HL-60/S4 treated with retinoic acid at 250 ng/mL for 4 days and 3 days (cell line): ENCODE measurements at regions not wholly inside any gene's neighbourhood (a gene's known extent, or its start where the extent isn't known, plus 50 kb on each side); places are given as distances from the start of the nearest gene placed in this dataset.
"Not testable (repeated sequence)": the region's sequence is repeated elsewhere in the genome, so short reads cannot be mapped to it uniquely, and the experiment has no call there.

Experiments used
- in situ Hi-C: fragments of 300-500 bp; cut with MboI; formaldehyde crosslinking; loops from 2 replicates; pipeline ENCODE4 v1.7.0; 2022; ENCODE audit warnings: low sequenced_read_pairs

DNA sequence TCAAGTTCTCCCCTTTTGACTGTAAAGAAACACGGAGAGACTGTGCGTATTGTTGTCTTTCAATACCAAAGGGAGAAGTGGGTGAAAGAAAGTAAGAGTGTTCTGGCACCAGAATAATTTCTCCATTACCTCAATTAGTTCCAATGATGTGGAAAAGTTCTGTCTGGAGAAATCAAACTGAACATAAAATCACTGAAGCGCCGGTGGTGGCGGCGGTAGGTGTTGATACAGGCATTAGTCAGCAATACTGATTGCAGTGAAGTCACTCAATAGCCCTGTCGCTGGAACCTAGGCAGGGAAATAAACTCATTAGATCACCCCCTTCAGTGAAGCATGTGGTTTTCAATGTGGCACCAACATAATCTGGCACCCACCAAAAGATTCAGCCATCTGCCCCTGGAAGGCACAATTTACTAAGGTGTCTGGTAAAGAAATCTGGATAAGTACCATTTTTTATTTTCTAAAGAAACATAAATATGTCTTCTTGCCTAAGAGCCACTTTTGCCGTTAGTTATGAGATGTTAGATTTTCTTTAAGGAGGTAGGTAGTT is 274.2 kb upstream of the SOX9 start:
- in situ Hi-C loops = no loop called here

DNA sequence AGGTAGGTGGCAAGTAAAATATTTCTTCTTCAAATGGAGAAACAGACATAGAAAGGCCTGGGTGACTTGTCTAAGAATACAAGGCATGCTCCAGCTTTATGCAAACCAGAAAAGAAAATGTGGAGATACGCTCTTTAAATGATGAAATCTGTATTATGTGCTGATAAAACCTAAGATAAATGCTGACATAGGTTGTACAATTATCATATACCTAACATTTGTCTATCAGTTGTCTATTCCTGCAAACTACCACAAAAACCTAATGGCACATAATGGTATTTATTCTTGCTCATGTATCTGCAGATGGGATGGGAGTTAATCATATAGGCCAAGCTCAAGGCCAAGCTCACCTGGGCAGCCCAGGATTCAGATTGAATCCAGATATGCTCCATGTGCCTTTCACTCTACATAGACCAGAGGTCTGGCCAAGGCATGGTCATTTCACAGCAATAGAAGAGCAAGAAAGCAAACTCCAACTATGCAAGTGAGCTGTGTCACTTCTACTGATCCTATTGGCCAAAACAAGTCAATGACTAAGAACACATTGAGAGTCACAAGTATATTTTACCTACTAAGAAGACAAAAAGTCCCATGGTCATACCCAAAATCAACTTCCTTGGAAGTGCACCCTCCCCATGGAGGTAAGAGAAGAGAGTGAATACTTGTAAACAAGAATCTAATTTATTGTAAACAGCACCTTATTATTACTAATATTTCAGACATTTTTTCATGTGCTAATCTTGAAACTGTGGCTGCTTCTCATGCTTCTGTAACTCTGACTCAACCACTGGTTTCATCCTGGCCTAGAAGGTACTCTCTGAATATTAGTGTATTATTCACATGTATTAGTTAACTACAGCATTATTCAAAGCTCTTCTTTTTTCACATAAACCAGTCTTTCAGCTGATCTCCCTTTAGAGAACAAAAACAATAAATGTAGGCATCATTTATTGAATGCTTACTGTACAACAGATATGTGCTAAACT is 270.7 kb upstream of the SOX9 start:
- in situ Hi-C loops = no loop called here

DNA sequence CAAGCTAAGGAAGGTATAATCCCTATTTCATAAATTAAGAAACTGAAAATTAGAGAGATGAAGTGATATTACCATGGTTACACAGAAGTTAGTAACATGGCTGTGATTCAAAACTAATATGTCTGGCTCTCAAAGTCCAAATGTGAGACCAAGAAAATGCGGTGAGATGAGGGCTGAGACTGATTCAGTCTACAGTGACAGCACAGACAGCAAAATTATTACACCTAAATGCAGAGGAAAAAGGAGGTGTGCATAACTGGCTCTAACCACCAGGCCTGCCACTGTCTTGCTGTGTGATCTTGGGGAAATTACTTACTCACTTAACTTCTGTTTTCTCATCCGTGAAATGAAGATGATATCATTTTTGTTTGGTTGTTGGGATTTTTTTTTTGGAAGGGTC is 270.0 kb upstream of the SOX9 start:
- in situ Hi-C loops = no loop called here

DNA sequence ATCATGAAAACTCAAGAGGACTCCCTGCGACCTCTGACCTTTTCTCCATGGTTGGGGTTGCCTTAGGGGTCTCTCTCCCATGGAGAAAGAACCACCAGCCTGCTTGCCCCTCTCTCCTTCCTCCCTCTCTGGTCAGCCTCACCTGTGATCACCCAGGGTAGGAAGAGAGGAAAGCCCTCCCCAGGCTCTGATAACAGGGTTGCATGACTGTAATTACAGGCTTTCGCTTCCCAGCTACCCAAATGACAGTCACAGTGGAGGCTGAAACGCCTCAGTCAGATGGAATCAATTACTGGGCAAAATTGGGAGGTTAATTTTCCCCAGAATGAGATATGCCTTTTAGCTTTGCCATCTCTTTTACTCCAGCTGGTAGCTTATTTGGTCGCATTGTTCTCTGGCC is 265.8 kb upstream of the SOX9 start:
- in situ Hi-C loops = no loop called here

- in situ Hi-C loops = no loop called here
Measured at GRCh38 chr17:71864755-71865154, 256.1 kb upstream of the SOX9 start.

- in situ Hi-C loops = no loop called here
Measured at GRCh38 chr17:71866095-71866494, 254.7 kb upstream of the SOX9 start.

- in situ Hi-C loops = no loop called here
Measured at GRCh38 chr17:71869293-71869692, 251.5 kb upstream of the SOX9 start.

GRCh38 chr17:71869841-71870545 is 250.8 kb upstream of the SOX9 start:
- in situ Hi-C loops = no loop called here

GRCh38 chr17:71870546-71870862 is 250.3 kb upstream of the SOX9 start:
- in situ Hi-C loops = no loop called here

DNA sequence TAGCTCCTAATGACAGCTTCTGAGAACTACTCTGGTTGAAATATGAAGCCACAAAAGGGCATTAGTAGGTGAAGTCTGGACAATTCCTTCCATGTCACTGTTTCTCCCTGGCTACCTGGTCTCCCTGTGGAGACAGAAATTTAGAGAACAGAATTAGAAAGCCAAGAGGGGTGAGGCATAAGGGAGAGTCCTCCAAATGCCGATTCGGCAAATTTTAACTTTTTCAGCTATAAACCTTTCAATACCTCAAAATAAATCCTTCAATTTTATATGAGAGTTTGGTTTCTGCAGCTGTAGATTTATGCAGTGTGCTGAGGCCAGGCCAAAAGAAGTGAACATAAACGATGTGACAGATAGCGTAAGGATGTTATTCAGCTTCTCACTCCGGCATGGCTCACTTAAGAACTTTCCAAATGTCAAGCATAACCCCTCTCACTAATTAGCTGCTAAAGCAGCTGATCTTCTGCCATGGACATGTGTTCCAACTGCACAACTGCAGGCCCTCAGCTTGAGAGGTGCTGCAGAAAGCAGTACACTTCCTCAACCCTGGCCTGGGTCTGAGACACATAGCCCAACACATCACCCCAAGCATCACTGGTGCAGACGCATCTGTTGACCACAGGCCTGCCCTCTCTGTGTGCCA is 247.9 kb upstream of the SOX9 start:
- in situ Hi-C loops = no loop called here

DNA sequence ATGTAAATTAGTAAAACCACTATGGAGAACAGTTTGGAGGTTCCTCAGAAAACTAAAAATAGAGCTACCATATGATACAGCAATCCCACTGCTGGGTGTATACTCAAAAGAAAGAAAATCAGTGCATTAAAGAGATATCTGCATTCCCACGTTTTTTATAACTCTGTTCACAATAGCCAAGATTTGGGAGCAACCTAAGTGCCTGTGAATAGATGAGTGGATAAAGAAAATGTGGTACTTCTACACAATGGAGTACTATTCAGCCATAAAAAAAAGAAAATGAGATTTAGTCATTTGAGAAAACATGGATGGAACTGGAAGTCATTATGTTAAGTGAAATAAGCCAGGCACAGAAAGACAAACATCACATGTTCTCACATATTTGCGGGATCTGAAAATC is 246.0 kb upstream of the SOX9 start:
- in situ Hi-C loops = not testable (repeated sequence)

DNA sequence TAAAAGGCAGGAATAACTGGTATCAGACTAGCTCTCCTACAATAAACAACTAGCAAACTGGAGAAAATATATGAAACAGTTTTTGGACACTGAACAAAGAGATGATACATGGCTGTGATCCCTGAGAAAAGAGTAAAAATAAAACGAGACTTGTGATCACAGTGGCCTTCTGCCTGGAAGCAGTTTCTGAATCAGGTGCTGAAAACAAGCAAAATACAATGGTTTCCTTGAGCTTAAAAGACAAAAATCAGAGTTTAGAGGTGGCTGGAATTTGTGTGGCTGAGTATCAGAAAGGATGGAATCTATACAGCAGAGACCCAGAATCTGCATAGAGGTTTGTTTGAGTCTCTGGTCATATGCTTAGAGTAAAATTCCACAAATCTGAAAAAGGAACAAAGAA is 242.5 kb upstream of the SOX9 start:
- in situ Hi-C loops = no loop called here

- in situ Hi-C loops = no loop called here
Measured at GRCh38 chr17:71878998-71879397, 241.8 kb upstream of the SOX9 start.

- in situ Hi-C loops = no loop called here
Measured at GRCh38 chr17:71881041-71881440, 239.8 kb upstream of the SOX9 start.

GRCh38 chr17:71881581-71881980 is 239.2 kb upstream of the SOX9 start:
- in situ Hi-C loops = no loop called here

- in situ Hi-C loops = no loop called here
Measured at GRCh38 chr17:71883258-71883657, 237.6 kb upstream of the SOX9 start.

DNA sequence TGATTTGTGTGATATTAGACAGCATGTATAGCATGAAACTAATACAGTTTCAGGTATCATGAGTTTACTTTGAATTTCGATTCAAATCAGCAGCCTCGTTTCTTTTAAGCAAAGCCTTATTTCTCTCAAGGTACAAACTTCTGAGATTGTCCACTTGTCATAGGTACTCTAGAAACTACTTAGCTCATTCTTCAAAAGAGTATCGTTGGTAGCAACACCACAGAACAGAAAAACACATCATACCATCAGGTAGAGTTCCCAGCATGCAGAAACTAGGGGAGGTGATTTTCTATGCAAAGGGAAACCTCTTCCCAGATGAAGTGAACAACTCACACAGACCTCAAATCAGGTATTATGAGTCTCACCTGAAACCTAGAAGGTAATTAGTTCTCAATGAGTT is 237.0 kb upstream of the SOX9 start:
- in situ Hi-C loops = no loop called here

- in situ Hi-C loops = no loop called here
Measured at GRCh38 chr17:71885662-71886061, 235.2 kb upstream of the SOX9 start.

GRCh38 chr17:71899317-71899716 is 221.5 kb upstream of the SOX9 start:
- in situ Hi-C loops = no loop called here

DNA sequence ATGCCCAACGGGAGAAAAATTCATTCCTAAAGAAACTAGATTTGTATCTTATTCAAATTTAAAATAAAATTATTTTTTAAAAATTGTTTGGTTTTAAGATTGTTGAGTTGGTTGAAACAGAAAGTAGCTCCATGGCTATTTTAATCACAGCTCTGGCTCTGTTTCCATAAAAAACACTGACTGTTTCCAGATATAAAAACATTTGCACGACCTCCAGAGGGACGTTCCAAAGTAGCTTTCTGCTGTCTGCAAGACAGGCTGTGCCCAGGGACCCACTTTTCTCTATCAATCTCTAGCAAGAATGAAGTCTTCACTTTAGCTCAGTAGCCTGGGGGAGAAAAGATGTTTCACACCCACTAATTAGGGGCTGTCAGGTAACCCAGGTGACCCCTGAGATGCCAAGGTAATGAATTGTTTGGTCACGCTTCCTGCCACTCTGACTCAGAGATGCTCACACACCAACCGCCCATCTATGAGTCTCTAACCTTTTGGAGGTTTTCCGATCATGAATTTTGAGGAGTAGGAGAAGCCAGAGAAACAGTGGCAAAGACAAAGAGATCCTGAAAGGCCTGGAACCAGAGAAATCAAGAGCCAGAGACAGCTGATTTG is 220.1 kb upstream of the SOX9 start:
- in situ Hi-C loops = no loop called here

GRCh38 chr17:71902894-71903506 is 217.8 kb upstream of the SOX9 start:
- in situ Hi-C loops = no loop called here
